A673 (cell line): ENCODE measurements at regions not wholly inside any gene's neighbourhood (a gene's known extent, or its start where the extent isn't known, plus 50 kb on each side); places are given as distances from the start of the nearest gene placed in this dataset.

Source experiments
- BruUV-seq: library from RNA; stranded (reverse); fragments of 400-500 nt; replicated peaks from 2 replicates; lab custom pipeline; 2021; lab: Mats Ljungman, UMichigan
- CTCF ChIA-PET: fragments of 300-600 bp; sonication (Branson Sonifier 250); formaldehyde crosslinking; loops from one replicate; lab custom pipeline; 2022; ENCODE audit warnings: antibody characterized with exemption; lab: Charles Lee
- POLR2A ChIA-PET: fragments of 300-600 bp; sonication (Branson Sonifier 250); formaldehyde crosslinking; loops from one replicate; lab custom pipeline; 2022; ENCODE audit warnings: antibody characterized with exemption; ENCODE audit not compliant: low non-redundant PET; lab: Charles Lee
- DNase-seq: peaks from one replicate; pipeline ENCODE4 v3.0.0-alpha.2; 2015; ENCODE audit warnings: low spot score
- H3K27ac ChIP-seq: fragments of 200-600 bp; sonication (generic); 2 replicates; pipeline ENCODE4 v1.5.1; 2016; ENCODE audit warnings: mixed run types, low read depth, mild to moderate bottlenecking, mixed read lengths, antibody characterized with exemption, low read length; ENCODE audit not compliant: poor library complexity, severe bottlenecking
- H3K27me3 ChIP-seq: fragments of 200-600 bp; sonication (generic); replicated peaks from 2 replicates; pipeline ENCODE4 v1.6.1; 2017; ENCODE audit warnings: mixed run types, low read depth, mild to moderate bottlenecking, mixed read lengths, antibody characterized with exemption, low read length; ENCODE audit not compliant: insufficient read depth, poor library complexity
- H3K36me3 ChIP-seq: fragments of 200-600 bp; sonication (generic); 2 replicates; pipeline ENCODE4 v1.6.1; 2016; ENCODE audit warnings: mixed run types, mild to moderate bottlenecking, mixed read lengths, antibody characterized with exemption, low read length; ENCODE audit not compliant: insufficient read depth, poor library complexity, severe bottlenecking
- H3K4me1 ChIP-seq: fragments of 200-600 bp; sonication (generic); 2 replicates; pipeline ENCODE4 v1.6.1; 2017; ENCODE audit warnings: mixed run types, mild to moderate bottlenecking, mixed read lengths, antibody characterized with exemption, low read length; ENCODE audit not compliant: insufficient read depth, poor library complexity, severe bottlenecking
- H3K4me3 ChIP-seq: fragments of 200-600 bp; sonication (generic); 2 replicates; pipeline ENCODE4 v1.5.1; 2016; ENCODE audit warnings: low read depth, mixed run types, mild to moderate bottlenecking, mixed read lengths, low read length; ENCODE audit not compliant: poor library complexity, severe bottlenecking
- H3K9me3 ChIP-seq: fragments of 200-600 bp; sonication (generic); 2 replicates; pipeline ENCODE4 v1.6.1; 2016; ENCODE audit warnings: mixed run types, low read depth, mild to moderate bottlenecking, mixed read lengths, antibody characterized with exemption, low read length; ENCODE audit not compliant: poor library complexity, severe bottlenecking
- CTCF ChIP-seq: fragments of 300-800, 200-600 bp; sonication (generic); conservative IDR thresholded peaks from 2 replicates; pipeline ENCODE4 v1.5.1; 2017; ENCODE audit warnings: low read depth, mild to moderate bottlenecking, antibody characterized with exemption, low read length, moderate library complexity, mixed read lengths
- EZH2 ChIP-seq: fragments of 200-600 bp; sonication (generic); IDR thresholded peaks from 2 replicates; pipeline ENCODE4 v1.6.1; 2017; ENCODE audit warnings: borderline replicate concordance, low read depth, mild to moderate bottlenecking, mixed read lengths, antibody characterized with exemption, low read length; ENCODE audit not compliant: poor library complexity, severe bottlenecking
- intact Hi-C: fragments of 100-400 bp; cut with micrococcal nuclease; formaldehyde crosslinking; loops from one replicate; pipeline ENCODE4 v1.10.0; 2022; ENCODE audit not compliant: unreplicated experiment

GRCh38 chr12:20248646-20249045 is 119.7 kb upstream of the PDE3A start:
- BruUV-seq: no TSS peak

GRCh38 chr12:20250761-20251160 is 117.6 kb upstream of the PDE3A start:
- ChIA-PET POLR2A (no interaction called here), CTCF (no interaction called here)
- H3K4me1 ChIP-seq: no peaks in the 10 kb centered on the region
- no peak overlapping the region for H3K4me3 ChIP-seq
- H3K27me3 ChIP-seq: no peaks in the 10 kb centered on the region
- no peaks in the 10 kb centered on the region for H3K36me3 ChIP-seq
- BruUV-seq: no TSS peak
- TF ChIP-seq CTCF: no peak
- no peak for TF ChIP-seq EZH2
- no peak overlapping the region for H3K27ac ChIP-seq
- intact Hi-C loops: no loop called here
- H3K9me3 ChIP-seq: peaks cover 3% of the 10 kb centered on the region
- DNase-seq: no peak

More at GRCh38 chr12:20248646-20249045, 119.7 kb upstream of the PDE3A start:
- intact Hi-C loops: no loop called here
- POLR2A ChIA-PET: no interaction called here
- CTCF ChIA-PET: no interaction called here
- DNase-seq: no peak
- no peak overlapping the region for H3K4me3 ChIP-seq
- H3K9me3 ChIP-seq: peaks cover 3% of the 10 kb centered on the region
- H3K27me3 ChIP-seq: no peaks in the 10 kb centered on the region
- H3K36me3 ChIP-seq: no peaks in the 10 kb centered on the region
- TF ChIP-seq CTCF (no peak), EZH2 (no peak)
- H3K27ac ChIP-seq: no peak overlapping the region
- no peaks in the 10 kb centered on the region for H3K4me1 ChIP-seq

- no peak overlapping the region for H3K27ac ChIP-seq
- ChIA-PET POLR2A (no interaction called here), CTCF (no interaction called here)
- intact Hi-C loops: no loop called here
- H3K4me3 ChIP-seq: no peak overlapping the region
- no TSS peak for BruUV-seq
- H3K36me3 ChIP-seq: no peaks in the 10 kb centered on the region
- DNase-seq: no peak
- TF ChIP-seq CTCF (no peak), EZH2 (no peak)
- H3K27me3 ChIP-seq: no peaks in the 10 kb centered on the region
- H3K4me1 ChIP-seq: peaks cover 8% of the 10 kb centered on the region
- no peaks in the 10 kb centered on the region for H3K9me3 ChIP-seq
These were observed 111.0 kb upstream of the PDE3A start for GRCh38 chr12:20257311-20257710.
